H1 (cell line): ENCODE measurements at regions not wholly inside any gene's neighbourhood (a gene's known extent, or its start where the extent isn't known, plus 50 kb on each side); places are given as distances from the start of the nearest gene placed in this dataset.

Experiments
- CTCF ChIA-PET: fragments of 300-600 bp; sonication (Branson Sonifier 250); formaldehyde crosslinking; loops from one replicate; lab custom pipeline; 2021; ENCODE audit not compliant: partially characterized antibody; lab: Charles Lee
- POLR2A ChIA-PET: fragments of 300-600 bp; sonication (Branson Sonifier 250); formaldehyde crosslinking; loops from one replicate; lab custom pipeline; 2021; ENCODE audit warnings: inconsistent platforms; ENCODE audit not compliant: partially characterized antibody; lab: Charles Lee
- DNase-seq, 2 experiments: peaks; one replicate each; pipeline versions ENCODE4 v3.0.0 to v3.0.0-alpha.2; 2010 to 2022; ENCODE audit warnings: low spot score in 2 of 2, low read depth in 1 of 2, mixed read lengths in 1 of 2
- FAIRE-seq: peaks from 2 replicates; lab custom pipeline; 2011; peaks lifted over from hg19 to GRCh38; lab: Jason Lieb, UNC
- H2AFZ ChIP-seq: 2 replicates; pipeline ENCODE4 v1.8.1; 2012; ENCODE audit warnings: low read length, inconsistent platforms
- H2AK5ac ChIP-seq: 2 replicates; pipeline ENCODE4 v1.6.1; 2013; ENCODE audit warnings: low read depth, low read length
- H2BK120ac ChIP-seq: replicated peaks from 2 replicates; pipeline ENCODE3; 2013; ENCODE audit warnings: low read depth, low read length, inconsistent platforms
- H2BK12ac ChIP-seq: 2 replicates; pipeline ENCODE4 v1.6.1; 2013; ENCODE audit warnings: low read depth, low read length
- H2BK15ac ChIP-seq: 2 replicates; pipeline ENCODE4 v1.6.1; 2013; ENCODE audit warnings: low read length
- H2BK20ac ChIP-seq: 2 replicates; pipeline ENCODE4 v1.6.1; 2013; ENCODE audit warnings: low read length
- H2BK5ac ChIP-seq: 2 replicates; pipeline ENCODE4 v1.6.1; 2013; ENCODE audit warnings: low read depth, low read length
- H3K14ac ChIP-seq: 2 replicates; pipeline ENCODE4 v1.6.1; 2013; ENCODE audit warnings: inconsistent platforms; ENCODE audit not compliant: insufficient read length
- H3K18ac ChIP-seq: 2 replicates; pipeline ENCODE4 v1.6.1; 2013; ENCODE audit warnings: low read length; ENCODE audit errors: extremely low read depth
- H3K23ac ChIP-seq: 2 replicates; pipeline ENCODE4 v1.6.1; 2013; ENCODE audit warnings: inconsistent platforms; ENCODE audit not compliant: insufficient read length
- H3K23me2 ChIP-seq: 2 replicates; pipeline ENCODE4 v1.6.1; 2013; ENCODE audit warnings: low read depth, low read length
- H3K27ac ChIP-seq: 2 replicates; pipeline ENCODE4 v1.6.1; 2011; ENCODE audit warnings: low read depth, low read length, inconsistent platforms
- H3K27me3 ChIP-seq, 4 experiments: replicated peaks in 1 of 4; 1 replicate in 1 of 4; 2 replicates in 3 of 4; pipeline versions ENCODE4 v1.6.1 to v1.8.1; 2011 to 2013; ENCODE audit warnings: low read length in 3 of 4, mild to moderate bottlenecking in 3 of 4, inconsistent platforms in 2 of 4, mixed read lengths in 2 of 4, moderate library complexity in 1 of 4; ENCODE audit not compliant: control insufficient read depth in 3 of 4, insufficient read depth in 3 of 4; ENCODE audit errors: extremely low read depth in 1 of 4
- H3K36me3 ChIP-seq, 4 experiments: 2 replicates each; pipeline versions ENCODE4 v1.6.1 to v1.8.1; 2011 to 2013; ENCODE audit warnings: mild to moderate bottlenecking in 4 of 4, low read length in 3 of 4, moderate library complexity in 2 of 4, control low read depth in 1 of 4, inconsistent platforms in 1 of 4; ENCODE audit not compliant: insufficient read depth in 4 of 4, control insufficient read depth in 2 of 4
- H3K4ac ChIP-seq: replicated peaks from 2 replicates; pipeline ENCODE3; 2013; ENCODE audit warnings: low read length, low read depth, mixed read lengths, inconsistent platforms; ENCODE audit not compliant: insufficient read length
- H3K4me1 ChIP-seq, 4 experiments: replicated peaks in 1 of 4; 1 replicate in 1 of 4; 2 replicates in 3 of 4; pipeline versions ENCODE4 v1.6.1 to v1.8.1; 2011 to 2013; ENCODE audit warnings: low read length in 3 of 4, inconsistent platforms in 2 of 4, mixed read lengths in 1 of 4; ENCODE audit not compliant: insufficient read depth in 4 of 4, control insufficient read depth in 3 of 4
- H3K4me2 ChIP-seq, 2 experiments: 2 replicates each; pipeline versions ENCODE4 v1.6.1 to v1.8.1; 2011 to 2013; ENCODE audit warnings: low read depth in 2 of 2, low read length in 2 of 2, control low read depth in 1 of 2, inconsistent platforms in 1 of 2, mild to moderate bottlenecking in 1 of 2; ENCODE audit not compliant: insufficient read depth in 1 of 2
- H3K4me3 ChIP-seq, 4 experiments: fragments of 200-600, 300-600 bp in 1 of 4; sonication (generic), shearing (Covaris generic), sonication (Bioruptor Twin) in 1 of 4; 2 replicates each; pipeline versions ENCODE4 v1.5.1 to v1.8.1; 2011 to 2016; ENCODE audit warnings: low read length in 4 of 4, low read depth in 3 of 4, control low read depth in 2 of 4, inconsistent platforms in 2 of 4, mild to moderate bottlenecking in 2 of 4, mixed read lengths in 1 of 4, moderate library complexity in 1 of 4; ENCODE audit not compliant: insufficient read depth in 2 of 4; ENCODE audit errors: extremely low read depth in 1 of 4
- H3K56ac ChIP-seq: replicated peaks from 2 replicates; pipeline ENCODE3; 2013; ENCODE audit warnings: low read depth, mild to moderate bottlenecking, mixed read lengths, low read length, inconsistent platforms; ENCODE audit not compliant: insufficient read length
- H3K79me1 ChIP-seq: 2 replicates; pipeline ENCODE4 v1.6.1; 2013; ENCODE audit warnings: low read depth, low read length, control low read depth
- H3K79me2 ChIP-seq, 2 experiments: 2 replicates each; pipeline versions ENCODE4 v1.6.1 to v1.8.1; 2012 to 2013; ENCODE audit warnings: low read length in 2 of 2, mild to moderate bottlenecking in 2 of 2, inconsistent platforms in 1 of 2; ENCODE audit not compliant: insufficient read depth in 2 of 2, control insufficient read depth in 1 of 2
- H3K9ac ChIP-seq, 4 experiments: replicated peaks in 1 of 4; 1 replicate in 1 of 4; 2 replicates in 3 of 4; pipeline versions ENCODE4 v1.6.1 to v1.8.1; 2011 to 2013; ENCODE audit warnings: low read depth in 3 of 4, low read length in 3 of 4, control low read depth in 2 of 4, mild to moderate bottlenecking in 2 of 4, moderate library complexity in 2 of 4, inconsistent platforms in 1 of 4; ENCODE audit errors: extremely low read depth in 1 of 4
- H3K9me3 ChIP-seq, 2 experiments: 2 replicates each; pipeline versions ENCODE4 v1.6.1 to v1.8.1; 2012 to 2013; ENCODE audit warnings: mild to moderate bottlenecking in 2 of 2, moderate library complexity in 2 of 2, control low read depth in 1 of 2, inconsistent platforms in 1 of 2, low read depth in 1 of 2, low read length in 1 of 2, mixed read lengths in 1 of 2; ENCODE audit not compliant: insufficient read depth in 2 of 2
- H4K20me1 ChIP-seq, 2 experiments: replicated peaks in 1 of 2; 2 replicates each; pipeline versions ENCODE3 to v1.8.1; 2011 to 2013; ENCODE audit warnings: inconsistent platforms in 2 of 2, low read length in 2 of 2, mild to moderate bottlenecking in 1 of 2; ENCODE audit not compliant: insufficient read depth in 2 of 2, control insufficient read depth in 1 of 2
- H4K5ac ChIP-seq: 2 replicates; pipeline ENCODE4 v1.6.1; 2013; ENCODE audit warnings: low read length, low read depth, mixed read lengths, inconsistent platforms; ENCODE audit not compliant: insufficient read length
- H4K8ac ChIP-seq: 2 replicates; pipeline ENCODE4 v1.8.0; 2013; ENCODE audit warnings: mild to moderate bottlenecking, moderate library complexity, low read length, inconsistent platforms; ENCODE audit not compliant: insufficient read depth; ENCODE audit errors: extremely low read depth
- H4K91ac ChIP-seq: replicated peaks from 2 replicates; pipeline ENCODE3; 2013; ENCODE audit warnings: low read length, mixed read lengths, inconsistent platforms; ENCODE audit not compliant: insufficient read length
- ASH2L ChIP-seq: fragments of 200-600, 300-600 bp; sonication (generic); IDR thresholded peaks from one replicate; pipeline ENCODE4 v1.7.1; 2017; ENCODE audit warnings: low read length
- CBX5 ChIP-seq: fragments of 300-800, 300-1000 bp; sonication (generic); IDR thresholded peaks from 2 replicates; pipeline ENCODE4 v1.7.1; 2016; ENCODE audit warnings: antibody characterized with exemption, low read length, low read depth
- CHD1 ChIP-seq: IDR thresholded peaks from 2 replicates; pipeline ENCODE4 v1.6.1; 2012; ENCODE audit warnings: low read depth, low read length, improper control_type of control experiment
- CTBP2 ChIP-seq: IDR thresholded peaks from 2 replicates; pipeline ENCODE4 v1.7.0; 2011; ENCODE audit warnings: borderline replicate concordance, mild to moderate bottlenecking, moderate library complexity, mixed read lengths, low read length; ENCODE audit not compliant: insufficient read depth, insufficient read length
- FOSL1 ChIP-seq: IDR thresholded peaks from 2 replicates; pipeline ENCODE4 v1.6.1; 2011; ENCODE audit warnings: mild to moderate bottlenecking, low read depth, low read length, moderate library complexity; ENCODE audit not compliant: insufficient read depth
- HDAC2 ChIP-seq, 2 experiments: fragments of 300-600 bp in 1 of 2; sonication (generic) in 1 of 2; IDR thresholded peaks; 2 replicates each; pipeline ENCODE4 v1.6.1; 2011 to 2012; ENCODE audit warnings: low read depth in 2 of 2, low read length in 2 of 2, mild to moderate bottlenecking in 2 of 2, moderate library complexity in 2 of 2, borderline replicate concordance in 1 of 2, inconsistent platforms in 1 of 2
- HDAC6 ChIP-seq: IDR thresholded peaks from one replicate; pipeline ENCODE4 v1.7.1; 2012; ENCODE audit warnings: low read depth, mild to moderate bottlenecking, inconsistent platforms, low read length, moderate library complexity
- JUND ChIP-seq: IDR thresholded peaks from 2 replicates; pipeline ENCODE4 v1.6.1; 2011; ENCODE audit warnings: mild to moderate bottlenecking, improper control_type of control experiment, low read length
- RXRA ChIP-seq: IDR thresholded peaks from 2 replicates; pipeline ENCODE4 v1.6.1; 2011; ENCODE audit warnings: low read depth, mild to moderate bottlenecking, low read length, moderate library complexity; ENCODE audit not compliant: insufficient read depth
- SIN3A ChIP-seq, 2 experiments: IDR thresholded peaks in 1 of 2; conservative IDR thresholded peaks in 1 of 2; 2 replicates each; pipeline ENCODE4 v1.6.1; 2011 to 2012; ENCODE audit warnings: low read length in 2 of 2, improper control_type of control experiment in 1 of 2, low read depth in 1 of 2, mild to moderate bottlenecking in 1 of 2
- SRF ChIP-seq: IDR thresholded peaks from 2 replicates; pipeline ENCODE4 v1.6.1; 2011; ENCODE audit warnings: mild to moderate bottlenecking, low read depth, low read length, moderate library complexity
- TAF7 ChIP-seq: optimal IDR thresholded peaks from 2 replicates; pipeline ENCODE3; 2011; ENCODE audit warnings: low read depth, mild to moderate bottlenecking, inconsistent platforms, low read length, moderate library complexity, borderline replicate concordance
- YY1 ChIP-seq: IDR thresholded peaks from 2 replicates; pipeline ENCODE4 v1.6.1; 2011; ENCODE audit warnings: low read depth, mild to moderate bottlenecking, low read length
- WGBS, 2 experiments: shearing (Covaris generic) in 1 of 2; methylation state at CpG; one replicate each; pipeline versions ENCODE4 v1.1.6 to v1.1.7; 2013 to 2015; ENCODE audit warnings: low lambda C conversion rate in 2 of 2, mixed read lengths in 2 of 2, inconsistent platforms in 1 of 2, low coverage in 1 of 2, missing lambda C conversion rate in 1 of 2; ENCODE audit not compliant: insufficient replicate concordance in 2 of 2, insufficient coverage in 1 of 2, insufficient read length in 1 of 2; ENCODE audit errors: extremely low coverage in 1 of 2, missing lambda C conversion rate in 1 of 2; 5-methylcytosine and 5-hydroxymethylcytosine counted together

DNA sequence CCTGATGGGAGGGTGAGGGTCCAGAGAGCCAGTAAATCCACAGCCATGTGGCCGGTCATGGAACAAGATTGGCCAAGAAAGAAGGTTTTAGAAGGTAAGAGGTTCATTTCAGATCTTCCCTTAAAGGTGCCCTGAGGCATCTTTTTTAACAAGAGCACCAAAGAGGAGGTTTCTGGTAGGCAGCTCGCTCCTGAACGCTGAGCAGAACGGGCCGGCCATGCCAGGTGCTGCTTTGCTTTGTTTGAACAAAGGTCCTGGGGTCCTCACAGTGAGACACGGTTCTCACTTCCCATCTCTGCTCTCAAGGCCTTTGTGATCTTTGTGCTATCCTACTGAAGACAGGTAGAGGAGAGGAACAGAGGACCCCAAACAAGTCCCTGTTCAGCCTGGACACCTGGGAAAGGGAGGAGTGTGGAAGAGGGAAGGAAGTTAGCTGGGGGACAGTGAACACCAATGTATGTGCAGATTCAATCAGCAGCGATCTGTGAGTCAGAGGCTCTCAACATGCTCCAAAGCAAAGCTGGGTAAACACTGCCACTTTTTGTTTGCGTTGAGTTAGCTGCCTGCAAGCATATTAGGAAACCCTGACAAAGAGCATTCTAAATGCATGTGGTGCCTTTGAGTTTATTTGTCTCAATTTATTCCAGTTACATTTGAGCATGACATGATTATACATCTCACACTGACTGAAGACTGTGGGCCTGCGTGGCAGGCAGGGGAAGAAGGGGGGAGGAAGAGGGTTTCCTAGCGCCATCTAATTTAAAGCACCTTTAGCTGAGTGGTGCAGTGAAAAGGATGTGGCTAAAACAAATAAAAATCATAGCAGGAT, 102.4 kb downstream of the ASB1 start:
- Histone ChIP-seq H2AK5ac (no peak overlapping the region), H3K4me3 (no peak overlapping the region), H3K9ac (no peak overlapping the region), H2BK5ac (no peak overlapping the region), H3K56ac (no peak overlapping the region), H4K8ac (no peak overlapping the region), H4K91ac (no peak overlapping the region), H3K79me1 (no peaks in the 10 kb centered on the region), H3K27me3 (no peaks in the 10 kb centered on the region), H2BK15ac (no peak overlapping the region), H3K79me2 (no peaks in the 10 kb centered on the region), H4K20me1 (no peaks in the 10 kb centered on the region), H3K36me3 (no peaks in the 10 kb centered on the region; a peak in 1 of 8 replicates), H4K5ac (no peak overlapping the region), H3K23me2 (no peaks in the 10 kb centered on the region), H2BK12ac (no peak overlapping the region), H3K4me2 (no peak overlapping the region), H3K4ac (no peak overlapping the region), H3K14ac (no peak overlapping the region), H2AFZ (no peak overlapping the region), H2BK20ac (no peak overlapping the region), H3K23ac (no peak overlapping the region), H2BK120ac (no peak overlapping the region), H3K9me3 (peaks cover 20 to 26% of the 10 kb centered on the region in 2 experiments), H3K27ac (no peak overlapping the region), H3K4me1 (no peaks in the 10 kb centered on the region), H3K18ac (no peak overlapping the region)
- CTCF ChIA-PET: interaction anchor here (1.1 kb wide), 1 partner anchor 16 kb away, joined by 4 read pairs; no protein-coding TSS in a partner anchor
- POLR2A ChIA-PET: no interaction called here
- TF ChIP-seq CBX5: no peak
- no peak for TF ChIP-seq HDAC6
- TF ChIP-seq HDAC2 (IDR thresholded peaks at IDR 0.05; ENCODE audit: borderline replicate concordance in 1 of 2, low read depth in 2 of 2, low read length in 2 of 2): no peak
- no peak for TF ChIP-seq RXRA
- TF ChIP-seq JUND: no peak
- TF ChIP-seq YY1: no peak
- no peak for TF ChIP-seq FOSL1
- no peak for TF ChIP-seq CTBP2
- no peak for TF ChIP-seq CHD1
- no peak for TF ChIP-seq ASH2L
- TF ChIP-seq TAF7: no peak
- TF ChIP-seq SRF: no peak
- no peak for TF ChIP-seq SIN3A (conservative IDR thresholded peaks at IDR 0.05 in 1 of 2, IDR thresholded peaks at IDR 0.05 in 1 of 2; ENCODE audit: low read depth in 1 of 2, low read length in 2 of 2)
- 83% methylated on average over 10 of the region's 10 CpGs; no CpG with 5 or more reads in 1 of the 2 experiments for WGBS, 2 experiments
- FAIRE-seq (no peak), DNase-seq (no peak)
